C4-2B (cell line): ENCODE measurements at regions not wholly inside any gene's neighbourhood (a gene's known extent, or its start where the extent isn't known, plus 50 kb on each side); places are given as distances from the start of the nearest gene placed in this dataset.

Experiments
- CTCF ChIP-seq: fragments of 450-650 bp; conservative IDR thresholded peaks from 2 replicates; pipeline ENCODE4 v1.5.1; 2017; ENCODE audit warnings: mild to moderate bottlenecking
- ZFX ChIP-seq: fragments of 450-650 bp; IDR thresholded peaks from 2 replicates; pipeline ENCODE4 v1.6.1; 2017

- no peak for TF ChIP-seq CTCF
- TF ChIP-seq ZFX, result no peak
Measured at GRCh38 chr1:80925130-80925805, 875.5 kb upstream of the ADGRL2 start.
